DOHH2 (cell line): ENCODE measurements at regions not wholly inside any gene's neighbourhood (a gene's known extent, or its start where the extent isn't known, plus 50 kb on each side); places are given as distances from the start of the nearest gene placed in this dataset.

ENCODE experiments used
- EZH2phosphoT487 ChIP-seq: fragments of 200-600 bp; sonication (generic); IDR thresholded peaks from 2 replicates; pipeline ENCODE4 v1.6.1; 2017; ENCODE audit warnings: borderline replicate concordance, mild to moderate bottlenecking, antibody characterized with exemption, low read length, moderate library complexity, mixed read lengths
- TF ChIP-seq, protein P1 (sequence below): fragments of 200-600 bp; sonication (generic); IDR thresholded peaks from one replicate; pipeline ENCODE4 v1.5.1; 2014; ENCODE audit warnings: antibody characterized with exemption, mild to moderate bottlenecking, low read depth, low read length; ENCODE audit not compliant: poor library complexity, severe bottlenecking

- TF ChIP-seq, protein P1, sequence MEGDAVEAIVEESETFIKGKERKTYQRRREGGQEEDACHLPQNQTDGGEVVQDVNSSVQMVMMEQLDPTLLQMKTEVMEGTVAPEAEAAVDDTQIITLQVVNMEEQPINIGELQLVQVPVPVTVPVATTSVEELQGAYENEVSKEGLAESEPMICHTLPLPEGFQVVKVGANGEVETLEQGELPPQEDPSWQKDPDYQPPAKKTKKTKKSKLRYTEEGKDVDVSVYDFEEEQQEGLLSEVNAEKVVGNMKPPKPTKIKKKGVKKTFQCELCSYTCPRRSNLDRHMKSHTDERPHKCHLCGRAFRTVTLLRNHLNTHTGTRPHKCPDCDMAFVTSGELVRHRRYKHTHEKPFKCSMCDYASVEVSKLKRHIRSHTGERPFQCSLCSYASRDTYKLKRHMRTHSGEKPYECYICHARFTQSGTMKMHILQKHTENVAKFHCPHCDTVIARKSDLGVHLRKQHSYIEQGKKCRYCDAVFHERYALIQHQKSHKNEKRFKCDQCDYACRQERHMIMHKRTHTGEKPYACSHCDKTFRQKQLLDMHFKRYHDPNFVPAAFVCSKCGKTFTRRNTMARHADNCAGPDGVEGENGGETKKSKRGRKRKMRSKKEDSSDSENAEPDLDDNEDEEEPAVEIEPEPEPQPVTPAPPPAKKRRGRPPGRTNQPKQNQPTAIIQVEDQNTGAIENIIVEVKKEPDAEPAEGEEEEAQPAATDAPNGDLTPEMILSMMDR = no peak
- no peak for TF ChIP-seq EZH2phosphoT487
Measured at GRCh38 chr16:54690710-54691109, 240.0 kb upstream of the IRX5 start.
